Stimulated activated CD4-positive, alpha-beta T cell treated with anti-CD3 and anti-CD28 coated beads, Interleukin-1b, Interleukin-23, amount 100 ng/mL, for 48 hours (primary cell): ENCODE measurements at regions not wholly inside any gene's neighbourhood (a gene's known extent, or its start where the extent isn't known, plus 50 kb on each side); places are given as distances from the start of the nearest gene placed in this dataset.

ENCODE experiments used
- DNase-seq: peaks from one replicate; pipeline ENCODE4 v3.0.0-alpha.2; 2020

- DNase-seq = no peak
Measured at GRCh38 chr12:93944911-93945310, 203.5 kb upstream of the PLXNC1 start.

GRCh38 chr12:93946542-93947150 is 201.7 kb upstream of the PLXNC1 start:
- DNase-seq = no peak

- DNase-seq = no peak
Measured at GRCh38 chr12:93947486-93947885, 200.9 kb upstream of the PLXNC1 start.

GRCh38 chr12:93950311-93950710 is 198.1 kb upstream of the PLXNC1 start:
- no peak for DNase-seq

- no peak for DNase-seq
Measured at GRCh38 chr12:93954166-93955112, 193.9 kb upstream of the PLXNC1 start.

- DNase-seq = no peak
Measured at GRCh38 chr12:93956551-93956950, 191.8 kb upstream of the PLXNC1 start.

- no peak for DNase-seq
Measured at GRCh38 chr12:93957168-93957567, 191.2 kb upstream of the PLXNC1 start.

GRCh38 chr12:93957870-93958269 is 190.5 kb upstream of the PLXNC1 start:
- no peak for DNase-seq

- no peak for DNase-seq
Measured at GRCh38 chr12:93959657-93960056, 188.7 kb upstream of the PLXNC1 start.

GRCh38 chr12:93960521-93960920 is 187.9 kb upstream of the PLXNC1 start:
- DNase-seq = no peak

GRCh38 chr12:93962336-93962735 is 186.0 kb upstream of the PLXNC1 start:
- DNase-seq = no peak

- no peak for DNase-seq
Measured at GRCh38 chr12:93964936-93965335, 183.4 kb upstream of the PLXNC1 start.

GRCh38 chr12:93966516-93967133 is 181.8 kb upstream of the PLXNC1 start:
- no peak for DNase-seq

GRCh38 chr12:93967454-93967853 is 180.9 kb upstream of the PLXNC1 start:
- DNase-seq = no peak

GRCh38 chr12:93968536-93969285 is 179.7 kb upstream of the PLXNC1 start:
- DNase-seq = no peak

- DNase-seq = no peak
Measured at GRCh38 chr12:93970900-93971688, 177.3 kb upstream of the PLXNC1 start.

- no peak for DNase-seq
Measured at GRCh38 chr12:93972411-93973208, 175.8 kb upstream of the PLXNC1 start.

GRCh38 chr12:93974252-93974651 is 174.1 kb upstream of the PLXNC1 start:
- DNase-seq = no peak

- DNase-seq = no peak
Measured at GRCh38 chr12:93976024-93976423, 172.4 kb upstream of the PLXNC1 start.

- DNase-seq = no peak
Measured at GRCh38 chr12:93977081-93977480, 171.3 kb upstream of the PLXNC1 start.

GRCh38 chr12:93978553-93978952 is 169.8 kb upstream of the PLXNC1 start:
- no peak for DNase-seq
